DND-41 (cell line): ENCODE measurements at regions not wholly inside any gene's neighbourhood (a gene's known extent, or its start where the extent isn't known, plus 50 kb on each side); places are given as distances from the start of the nearest gene placed in this dataset.

ENCODE experiments used
- ATAC-seq: fragments of 200-7000 bp; cut with Tn5 transposase; 3 replicates; pipeline ENCODE4 v1.9.1; 2021; ENCODE audit warnings: low read depth; ENCODE audit not compliant: insufficient read depth
- DNase-seq: peaks from one replicate; pipeline ENCODE4 v3.0.0-alpha.2; 2020
- H2AFZ ChIP-seq: 2 replicates; pipeline ENCODE4 v1.6.0; 2012; ENCODE audit warnings: low read depth, low read length
- H3K27ac ChIP-seq: 2 replicates; pipeline ENCODE4 v1.5.1; 2012; ENCODE audit warnings: low read length, inconsistent platforms
- H3K27me3 ChIP-seq: fragments of 200-600 bp; sonication (generic); 2 replicates; pipeline ENCODE4 v1.6.0; 2012; ENCODE audit warnings: low read length, mild to moderate bottlenecking, inconsistent platforms; ENCODE audit not compliant: insufficient read depth, poor library complexity
- H3K36me3 ChIP-seq: 2 replicates; pipeline ENCODE4 v1.5.1; 2012; ENCODE audit warnings: low read length, inconsistent platforms; ENCODE audit not compliant: insufficient read depth
- H3K4me1 ChIP-seq: 2 replicates; pipeline ENCODE4 v1.5.1; 2012; ENCODE audit warnings: mild to moderate bottlenecking, low read length; ENCODE audit not compliant: insufficient read depth
- H3K4me2 ChIP-seq: 2 replicates; pipeline ENCODE4 v1.6.0; 2012; ENCODE audit warnings: mild to moderate bottlenecking, moderate library complexity, low read length, inconsistent platforms; ENCODE audit not compliant: insufficient read depth
- H3K4me3 ChIP-seq, 2 experiments: fragments of 200-600 bp in 1 of 2; shearing (Covaris generic) in 1 of 2; 2 replicates each; pipeline ENCODE4 v1.5.1; 2012 to 2016; ENCODE audit warnings: inconsistent platforms in 2 of 2, low read length in 2 of 2, mild to moderate bottlenecking in 2 of 2, low read depth in 1 of 2, moderate library complexity in 1 of 2
- H3K79me2 ChIP-seq: 2 replicates; pipeline ENCODE4 v1.6.0; 2012; ENCODE audit warnings: low read length, inconsistent platforms; ENCODE audit not compliant: insufficient read depth
- H3K9ac ChIP-seq: 2 replicates; pipeline ENCODE4 v1.6.0; 2012; ENCODE audit warnings: low read depth, mild to moderate bottlenecking, inconsistent platforms, low read length, moderate library complexity
- H3K9me3 ChIP-seq: 2 replicates; pipeline ENCODE4 v1.5.1; 2012; ENCODE audit warnings: low read length, moderate library complexity, mild to moderate bottlenecking, inconsistent platforms; ENCODE audit not compliant: insufficient read depth, severe bottlenecking
- H4K20me1 ChIP-seq: 2 replicates; pipeline ENCODE4 v1.6.0; 2012; ENCODE audit warnings: low read length; ENCODE audit not compliant: insufficient read depth
- CTCF ChIP-seq: IDR thresholded peaks from 2 replicates; pipeline ENCODE4 v1.5.1; 2012; ENCODE audit warnings: borderline replicate concordance, low read length, moderate library complexity, mild to moderate bottlenecking; ENCODE audit not compliant: poor library complexity, severe bottlenecking; ENCODE audit errors: extremely low read depth
- EZH2 ChIP-seq: IDR thresholded peaks from 3 replicates; pipeline ENCODE4 v1.6.1; 2012; ENCODE audit warnings: borderline replicate concordance, low read depth, mild to moderate bottlenecking, moderate library complexity, low read length, inconsistent platforms; ENCODE audit not compliant: severe bottlenecking

- Histone ChIP-seq H4K20me1 (no peaks in the 10 kb centered on the region), H3K4me3 (no peak overlapping the region), H3K27ac (no peak overlapping the region), H3K4me1 (no peaks in the 10 kb centered on the region), H2AFZ (no peak overlapping the region), H3K36me3 (no peaks in the 10 kb centered on the region), H3K27me3 (peaks cover 4% of the 10 kb centered on the region), H3K79me2 (no peaks in the 10 kb centered on the region), H3K9ac (no peak overlapping the region), H3K9me3 (no peaks in the 10 kb centered on the region), H3K4me2 (no peak overlapping the region)
- no peak for DNase-seq
- no peak for TF ChIP-seq CTCF
- no peak for TF ChIP-seq EZH2
- ATAC-seq, result no peak
Observed at GRCh38 chr14:23722675-23723074, 86.5 kb downstream of the DHRS2 start.

DNA sequence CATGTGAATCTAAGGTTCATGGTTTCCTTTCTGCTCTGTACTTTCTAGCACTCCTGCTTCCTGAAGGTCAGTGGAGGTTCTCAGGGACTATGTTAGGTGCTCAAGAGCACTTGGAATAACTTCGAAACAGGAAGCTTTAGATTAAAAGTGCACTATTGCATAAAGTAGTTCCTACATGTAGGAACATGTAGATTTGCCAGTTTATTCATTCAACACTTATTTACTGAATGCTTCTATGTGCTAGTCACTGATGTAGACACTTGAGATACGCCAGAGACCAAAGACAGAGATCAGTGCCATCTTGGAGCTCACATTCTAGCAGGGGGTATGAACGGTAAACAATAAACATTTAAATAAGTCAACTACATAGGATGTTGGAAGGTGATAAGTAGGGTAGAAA, 87.7 kb downstream of the DHRS2 start:
- ATAC-seq (no peak), DNase-seq (no peak)
- H3K9me3 ChIP-seq, result no peaks in the 10 kb centered on the region
- no peaks in the 10 kb centered on the region for H3K79me2 ChIP-seq
- H3K4me2 ChIP-seq, result no peak overlapping the region
- H4K20me1 ChIP-seq, result no peaks in the 10 kb centered on the region
- no peak for TF ChIP-seq EZH2
- TF ChIP-seq CTCF, result no peak
- H3K9ac ChIP-seq, result no peak overlapping the region
- H3K27ac ChIP-seq, result no peak overlapping the region
- no peaks in the 10 kb centered on the region for H3K36me3 ChIP-seq
- H2AFZ ChIP-seq, result no peak overlapping the region
- peaks cover 4% of the 10 kb centered on the region for H3K27me3 ChIP-seq
- H3K4me1 ChIP-seq, result no peaks in the 10 kb centered on the region
- no peak overlapping the region for H3K4me3 ChIP-seq

DNA sequence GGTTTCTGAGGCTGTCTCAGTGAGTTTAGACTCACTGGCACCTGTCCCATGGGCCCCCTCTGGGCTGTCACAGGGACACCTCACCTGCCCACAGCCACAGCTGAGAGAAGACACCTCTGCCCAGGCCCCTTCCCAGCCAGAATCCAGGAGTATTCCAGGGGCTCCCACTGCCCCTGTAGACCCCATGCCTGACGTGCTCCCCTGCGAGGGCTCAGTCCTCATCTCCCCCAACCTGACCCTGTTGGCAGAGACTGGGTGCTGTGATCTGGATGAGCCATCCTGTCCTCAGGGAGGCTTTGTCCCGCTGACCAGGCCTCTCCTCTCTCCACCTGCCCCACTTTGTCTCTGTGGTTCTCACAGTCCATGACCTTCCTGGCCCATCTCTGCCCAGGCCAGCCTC, 89.4 kb downstream of the DHRS2 start:
- Histone ChIP-seq H3K9me3 (no peaks in the 10 kb centered on the region), H3K4me3 (no peak overlapping the region), H3K4me2 (no peak overlapping the region), H3K9ac (no peak overlapping the region), H3K36me3 (no peaks in the 10 kb centered on the region), H3K79me2 (no peaks in the 10 kb centered on the region), H3K27ac (no peak overlapping the region), H3K27me3 (peaks cover 4% of the 10 kb centered on the region), H2AFZ (no peak overlapping the region), H4K20me1 (no peaks in the 10 kb centered on the region), H3K4me1 (no peaks in the 10 kb centered on the region)
- no peak for TF ChIP-seq CTCF
- TF ChIP-seq EZH2, result no peak
- ATAC-seq, result no peak
- DNase-seq, result no peak

GRCh38 chr14:23725980-23726710, 90.0 kb downstream of the DHRS2 start:
- no peak overlapping the region for H3K4me3 ChIP-seq
- H3K27me3 ChIP-seq, result peaks cover 4% of the 10 kb centered on the region
- H2AFZ ChIP-seq, result no peak overlapping the region; the same call in 1 of the 2 replicates
- no peak for TF ChIP-seq EZH2
- TF ChIP-seq CTCF, result no peak
- no peaks in the 10 kb centered on the region for H3K36me3 ChIP-seq
- no peak overlapping the region for H3K4me2 ChIP-seq
- H3K4me1 ChIP-seq, result no peaks in the 10 kb centered on the region
- H3K79me2 ChIP-seq, result no peaks in the 10 kb centered on the region
- ATAC-seq (no peak), DNase-seq (no peak)
- no peak overlapping the region for H3K9ac ChIP-seq
- no peak overlapping the region for H3K27ac ChIP-seq
- no peaks in the 10 kb centered on the region for H3K9me3 ChIP-seq
- no peaks in the 10 kb centered on the region for H4K20me1 ChIP-seq
